Bronchial epithelial cell (primary cell): ENCODE measurements at regions not wholly inside any gene's neighbourhood (a gene's known extent, or its start where the extent isn't known, plus 50 kb on each side); places are given as distances from the start of the nearest gene placed in this dataset.

Experiments
- DNase-seq: peaks from one replicate; pipeline ENCODE4 v3.0.0-alpha.2; 2010; ENCODE audit warnings: low read depth
- FAIRE-seq: peaks from 2 replicates; lab custom pipeline; 2011; peaks lifted over from hg19 to GRCh38; lab: Jason Lieb, UNC
- H3K27me3 ChIP-seq: 2 replicates; pipeline ENCODE4 v1.5.1; 2011; ENCODE audit warnings: low read length; ENCODE audit not compliant: control insufficient read depth, insufficient read depth
- H3K36me3 ChIP-seq: 2 replicates; pipeline ENCODE4 v1.5.1; 2011; ENCODE audit warnings: low read length; ENCODE audit not compliant: control insufficient read depth, insufficient read depth
- H3K4me3 ChIP-seq: 2 replicates; pipeline ENCODE4 v1.5.1; 2011; ENCODE audit warnings: mild to moderate bottlenecking, low read depth, low read length, control low read depth
- TF ChIP-seq, protein P1 (sequence below): IDR thresholded peaks from 2 replicates; pipeline ENCODE4 v1.5.1; 2011; ENCODE audit warnings: mild to moderate bottlenecking, moderate library complexity, low read length, control low read depth, inconsistent platforms; ENCODE audit not compliant: insufficient read depth, severe bottlenecking

GRCh38 chr20:50409495-50409894 lies 100.7 kb upstream of the PTPN1 start:
- TF ChIP-seq, protein P1, sequence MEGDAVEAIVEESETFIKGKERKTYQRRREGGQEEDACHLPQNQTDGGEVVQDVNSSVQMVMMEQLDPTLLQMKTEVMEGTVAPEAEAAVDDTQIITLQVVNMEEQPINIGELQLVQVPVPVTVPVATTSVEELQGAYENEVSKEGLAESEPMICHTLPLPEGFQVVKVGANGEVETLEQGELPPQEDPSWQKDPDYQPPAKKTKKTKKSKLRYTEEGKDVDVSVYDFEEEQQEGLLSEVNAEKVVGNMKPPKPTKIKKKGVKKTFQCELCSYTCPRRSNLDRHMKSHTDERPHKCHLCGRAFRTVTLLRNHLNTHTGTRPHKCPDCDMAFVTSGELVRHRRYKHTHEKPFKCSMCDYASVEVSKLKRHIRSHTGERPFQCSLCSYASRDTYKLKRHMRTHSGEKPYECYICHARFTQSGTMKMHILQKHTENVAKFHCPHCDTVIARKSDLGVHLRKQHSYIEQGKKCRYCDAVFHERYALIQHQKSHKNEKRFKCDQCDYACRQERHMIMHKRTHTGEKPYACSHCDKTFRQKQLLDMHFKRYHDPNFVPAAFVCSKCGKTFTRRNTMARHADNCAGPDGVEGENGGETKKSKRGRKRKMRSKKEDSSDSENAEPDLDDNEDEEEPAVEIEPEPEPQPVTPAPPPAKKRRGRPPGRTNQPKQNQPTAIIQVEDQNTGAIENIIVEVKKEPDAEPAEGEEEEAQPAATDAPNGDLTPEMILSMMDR: no peak
- Histone ChIP-seq H3K36me3 (no peaks in the 10 kb centered on the region), H3K4me3 (no peak overlapping the region), H3K27me3 (no peaks in the 10 kb centered on the region)
- DNase-seq: no peak
- no peak for FAIRE-seq

DNA sequence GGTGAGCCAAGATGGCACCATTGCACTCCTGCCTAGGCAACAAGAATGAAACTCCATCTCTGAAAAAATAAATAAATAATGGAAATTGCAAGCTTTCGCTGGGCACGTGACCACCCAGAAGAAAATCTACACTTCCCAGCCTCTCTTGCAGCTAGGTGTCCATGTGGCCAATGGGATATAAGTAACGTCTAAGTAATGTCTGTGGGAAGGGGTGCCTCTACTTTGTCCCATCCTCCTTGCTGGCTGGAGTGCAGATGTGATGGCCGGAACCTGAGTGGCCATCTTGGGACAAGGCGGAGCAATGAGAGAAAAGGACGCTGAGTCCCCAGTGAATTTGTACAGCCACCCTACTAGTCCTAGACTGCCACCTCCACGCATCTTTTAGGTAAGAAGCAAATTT lies 99.8 kb upstream of the PTPN1 start:
- TF ChIP-seq, protein P1: no peak
- Histone ChIP-seq H3K4me3 (no peak overlapping the region), H3K36me3 (no peaks in the 10 kb centered on the region), H3K27me3 (no peaks in the 10 kb centered on the region)
- DNase-seq: no peak
- FAIRE-seq: no peak

GRCh38 chr20:50412069-50412468 lies 98.1 kb upstream of the PTPN1 start:
- no peak overlapping the region for H3K4me3 ChIP-seq
- FAIRE-seq (no peak), DNase-seq (no peak)
- TF ChIP-seq, protein P1: no peak
- H3K36me3 ChIP-seq: no peaks in the 10 kb centered on the region
- H3K27me3 ChIP-seq: no peaks in the 10 kb centered on the region

DNA sequence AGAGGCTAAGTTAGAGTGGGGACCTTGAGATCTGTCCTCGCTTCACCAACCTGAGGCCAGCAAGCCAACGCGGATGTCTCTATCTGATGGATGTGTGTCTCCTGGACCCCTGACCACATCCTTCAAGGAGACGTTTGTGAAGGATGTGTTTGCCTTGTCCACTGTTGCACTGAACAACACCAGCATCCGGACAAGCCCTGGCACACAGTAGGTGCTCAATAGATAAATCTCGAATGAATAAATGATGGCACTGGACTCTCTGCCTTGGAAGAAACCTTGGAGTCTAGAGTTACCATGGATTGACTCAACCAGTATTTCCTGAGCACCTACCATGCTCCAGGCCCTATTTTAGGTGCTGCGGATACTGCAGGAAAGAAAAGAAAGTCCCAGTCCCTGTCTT lies 97.7 kb upstream of the PTPN1 start:
- H3K4me3 ChIP-seq: no peak overlapping the region
- no peak for DNase-seq
- H3K36me3 ChIP-seq: no peaks in the 10 kb centered on the region
- TF ChIP-seq, protein P1: no peak
- no peak for FAIRE-seq
- H3K27me3 ChIP-seq: no peaks in the 10 kb centered on the region

DNA sequence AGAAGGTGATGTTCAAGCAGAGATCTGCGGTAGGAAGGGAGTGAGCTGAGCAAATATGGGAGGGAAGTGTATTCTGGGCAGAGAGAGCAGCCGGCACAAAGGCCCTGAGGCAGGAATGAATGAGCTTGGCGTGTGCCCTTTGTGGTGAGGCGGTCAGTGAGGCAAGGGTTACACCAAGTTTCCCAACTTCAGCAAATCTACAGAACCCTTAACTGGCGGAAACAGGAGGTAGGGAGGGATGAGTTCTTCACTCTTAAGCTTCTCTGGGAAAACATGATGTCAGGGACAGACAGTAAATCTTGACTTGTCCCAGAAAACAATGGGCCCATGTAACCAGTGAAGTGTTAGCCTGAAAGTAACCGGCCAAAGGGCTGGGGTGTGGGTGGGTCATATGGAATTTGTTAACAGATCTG lies 97.1 kb upstream of the PTPN1 start:
- DNase-seq (no peak), FAIRE-seq (no peak)
- no peak overlapping the region for H3K4me3 ChIP-seq
- TF ChIP-seq, protein P1: no peak
- H3K27me3 ChIP-seq: no peaks in the 10 kb centered on the region
- no peaks in the 10 kb centered on the region for H3K36me3 ChIP-seq

DNA sequence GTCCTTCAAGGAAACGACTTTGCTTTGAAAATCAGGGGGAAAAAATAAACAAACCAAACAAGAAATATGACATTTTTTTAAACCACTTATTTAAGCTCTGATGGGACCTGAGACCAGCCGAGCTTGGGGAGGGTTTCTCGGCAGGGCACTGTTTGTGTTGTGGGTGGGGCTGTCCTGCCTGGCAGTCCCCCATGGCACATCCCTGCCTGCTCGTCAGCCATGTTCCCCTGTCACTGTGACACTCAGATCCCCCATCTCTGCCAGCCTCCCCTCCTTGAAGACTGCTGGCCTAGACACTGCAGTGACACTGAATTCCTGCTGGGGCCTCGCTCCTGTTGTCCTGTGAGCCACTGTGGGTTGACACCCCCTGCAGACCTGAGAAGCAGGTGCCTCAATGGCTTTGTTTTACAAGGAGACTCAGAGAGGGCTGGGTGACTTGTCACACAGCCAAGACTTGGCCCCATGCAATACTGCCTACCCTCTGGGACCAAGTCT lies 95.1 kb upstream of the PTPN1 start:
- no peak for FAIRE-seq
- no peak overlapping the region for H3K4me3 ChIP-seq

More for the DNA sequence above, 95.1 kb upstream of the PTPN1 start:
- Histone ChIP-seq H3K27me3 (no peaks in the 10 kb centered on the region), H3K36me3 (no peaks in the 10 kb centered on the region)
- TF ChIP-seq, protein P1: no peak
- no peak for DNase-seq
